Lung (tissue), 11 donors: ENCODE measurements at regions not wholly inside any gene's neighbourhood (a gene's known extent, or its start where the extent isn't known, plus 50 kb on each side); places are given as distances from the start of the nearest gene placed in this dataset.

ENCODE experiments used
- ATAC-seq: fragments of 200-7000 bp; cut with Tn5 transposase; one replicate; pipeline ENCODE4 v1.9.1; 2020; ENCODE audit warnings: moderate number of reproducible peaks; ENCODE audit not compliant: insufficient read depth, low FRiP score
- DNase-seq, 3 donors: peaks; one replicate each; pipeline ENCODE4 v3.0.0-alpha.2; 2013 to 2017
- H3K27ac ChIP-seq, 2 donors: one replicate each; pipeline ENCODE4 v1.5.1; 2013; ENCODE audit warnings: mild to moderate bottlenecking in 2 of 2, moderate library complexity in 2 of 2, control low read depth in 1 of 2, inconsistent platforms in 1 of 2, low read depth in 1 of 2, low read length in 1 of 2
- H3K27me3 ChIP-seq, 3 donors: one replicate each; pipeline ENCODE4 v1.5.1; 2013; ENCODE audit warnings: low read length in 2 of 3; ENCODE audit not compliant: control insufficient read depth in 3 of 3, insufficient read depth in 3 of 3
- H3K36me3 ChIP-seq, 4 donors: one replicate each; pipeline ENCODE4 v1.5.1; 2013; ENCODE audit warnings: low read length in 4 of 4, mild to moderate bottlenecking in 1 of 4, moderate library complexity in 1 of 4; ENCODE audit not compliant: control insufficient read depth in 4 of 4, insufficient read depth in 4 of 4
- H3K4me1 ChIP-seq, 5 donors: one replicate each; pipeline ENCODE4 v1.5.1; 2013; ENCODE audit warnings: low read length in 5 of 5, mild to moderate bottlenecking in 2 of 5, moderate library complexity in 1 of 5; ENCODE audit not compliant: control insufficient read depth in 5 of 5, insufficient read depth in 5 of 5
- H3K4me3 ChIP-seq: one replicate; pipeline ENCODE4 v1.5.1; 2013; ENCODE audit warnings: mild to moderate bottlenecking, control low read depth, moderate library complexity
- H3K9ac ChIP-seq, 2 donors: one replicate each; pipeline ENCODE4 v1.5.1; 2013; ENCODE audit warnings: low read length in 2 of 2, control low read depth in 1 of 2; ENCODE audit not compliant: insufficient read depth in 1 of 2
- H3K9me3 ChIP-seq, 4 donors: one replicate each; pipeline ENCODE4 v1.5.1; 2013; ENCODE audit warnings: low read length in 3 of 4, mild to moderate bottlenecking in 1 of 4, moderate library complexity in 1 of 4; ENCODE audit not compliant: control insufficient read depth in 4 of 4, insufficient read depth in 3 of 4
- CTCF ChIP-seq: IDR thresholded peaks from 2 replicates; pipeline ENCODE4 v1.5.1; 2012; ENCODE audit warnings: mild to moderate bottlenecking; ENCODE audit errors: control extremely low read depth, extremely low read depth
- WGBS, 2 donors: extraction: QIAGEN DNeasy Blood & Tissue Kit; methylation state at CpG; one replicate each; pipeline ENCODE4 v1.1.7; 2013; 5-methylcytosine and 5-hydroxymethylcytosine counted together
- donor health status: control.
- donor health status: control.
- donor health status: Bipolar disorder and iron deficiency.
- donor health status: healthy.
- donor health status: DM: yes; HTN: yes; CAD: no.

DNA sequence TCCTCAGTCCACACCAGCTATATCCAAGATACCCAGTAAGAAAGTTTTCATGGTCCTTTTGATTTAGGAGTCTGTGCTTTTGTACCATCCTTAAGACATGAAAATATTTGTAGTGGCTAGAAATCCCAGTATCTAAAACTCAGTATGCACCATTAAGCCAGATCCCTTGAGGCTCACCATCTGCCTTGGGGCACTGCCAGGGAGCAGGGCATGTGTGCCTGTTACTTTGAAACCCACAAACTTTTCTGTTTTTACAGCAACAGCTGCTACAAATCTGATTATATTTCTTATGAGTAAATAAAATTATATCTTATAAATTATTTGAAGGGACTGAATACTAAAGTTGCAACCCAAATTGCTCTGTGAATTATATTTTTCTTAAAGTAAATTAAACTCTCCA is 290.5 kb upstream of the MANEA start:
- Histone ChIP-seq H3K9ac (no peak overlapping the region), H3K27ac (no peak overlapping the region), H3K4me3 (no peak overlapping the region), H3K9me3 (no peaks in the 10 kb centered on the region), H3K36me3 (no peaks in the 10 kb centered on the region), H3K27me3 (peaks cover 0 to 3% (median 0%) of the 10 kb centered on the region in 3 donors), H3K4me1 (no peaks in the 10 kb centered on the region)
- ATAC-seq (no peak), DNase-seq (no peak)
- no peak for TF ChIP-seq CTCF

DNA sequence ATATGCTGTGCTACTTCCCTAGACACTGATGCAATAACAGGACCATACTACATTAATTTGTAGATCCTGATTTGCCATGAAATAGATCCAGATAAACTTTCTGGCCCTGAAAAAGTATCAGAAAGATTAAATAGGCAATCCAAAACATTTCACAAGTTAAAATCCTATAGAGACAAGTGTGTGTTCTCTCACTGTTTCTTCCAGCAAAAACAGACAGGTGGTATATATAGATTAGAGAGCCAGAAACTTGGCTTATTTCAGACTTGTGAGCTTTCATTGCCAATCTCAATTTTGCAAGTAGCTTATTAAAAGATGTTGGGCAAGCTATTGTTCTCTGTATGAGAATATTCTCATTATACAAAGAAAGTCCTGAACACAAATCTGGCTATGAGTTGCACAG is 289.1 kb upstream of the MANEA start:
- Histone ChIP-seq H3K27me3 (peaks cover 0 to 3% (median 0%) of the 10 kb centered on the region in 3 donors), H3K9me3 (no peaks in the 10 kb centered on the region), H3K4me3 (no peak overlapping the region), H3K4me1 (no peaks in the 10 kb centered on the region), H3K27ac (no peak overlapping the region), H3K9ac (no peak overlapping the region), H3K36me3 (no peaks in the 10 kb centered on the region)
- no peak for TF ChIP-seq CTCF
- ATAC-seq (no peak), DNase-seq (no peak)

- H3K9ac ChIP-seq = no peak overlapping the region
- no peak for TF ChIP-seq CTCF
- ATAC-seq (no peak), DNase-seq (no peak)
- H3K4me1 ChIP-seq = no peaks in the 10 kb centered on the region
- H3K27ac ChIP-seq = no peak overlapping the region
- WGBS, 2 donors = 81 to 91% methylated on average over 1 of the region's 1 CpG
- no peak overlapping the region for H3K4me3 ChIP-seq
- no peaks in the 10 kb centered on the region for H3K9me3 ChIP-seq
- peaks cover 0 to 3% (median 0%) of the 10 kb centered on the region in 3 donors for H3K27me3 ChIP-seq
- no peaks in the 10 kb centered on the region for H3K36me3 ChIP-seq
These were observed 285.3 kb upstream of the MANEA start for GRCh38 chr6:95292011-95292410.

DNA sequence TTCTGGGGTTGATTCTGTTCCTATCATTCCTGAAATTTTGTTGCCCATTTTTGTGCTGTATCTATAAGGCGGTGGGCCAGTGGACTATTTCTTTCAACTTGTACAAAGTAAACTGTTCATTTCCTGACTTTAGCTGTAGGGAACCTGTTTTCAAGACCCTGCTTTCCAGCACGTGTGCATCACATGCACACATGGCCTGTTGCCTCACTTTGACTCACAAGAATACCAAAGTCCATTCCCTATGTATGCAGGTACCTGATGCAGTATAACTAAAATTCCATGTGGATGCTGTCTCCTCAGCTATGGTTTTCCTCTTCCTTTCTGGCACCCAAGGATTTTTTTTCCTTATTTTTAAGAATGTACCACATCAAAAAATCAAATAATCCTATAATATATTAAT is 284.1 kb upstream of the MANEA start:
- ATAC-seq = no peak
- WGBS, 2 donors = 55 to 71% methylated on average over 2 of the region's 2 CpGs
- no peaks in the 10 kb centered on the region for H3K36me3 ChIP-seq
- H3K9me3 ChIP-seq = no peaks in the 10 kb centered on the region
- H3K4me1 ChIP-seq = no peaks in the 10 kb centered on the region
- peaks cover 0 to 3% (median 0%) of the 10 kb centered on the region in 3 donors for H3K27me3 ChIP-seq
- TF ChIP-seq CTCF = no peak
- H3K27ac ChIP-seq = no peak overlapping the region
- no peak overlapping the region for H3K9ac ChIP-seq
- no peak overlapping the region for H3K4me3 ChIP-seq
- no peak for DNase-seq
